C4-2B (cell line): ENCODE measurements at regions not wholly inside any gene's neighbourhood (a gene's known extent, or its start where the extent isn't known, plus 50 kb on each side); places are given as distances from the start of the nearest gene placed in this dataset.

Source experiments
- H3K27ac ChIP-seq: fragments of 450-650 bp; 2 replicates; pipeline ENCODE4 v1.5.1; 2017
- CTCF ChIP-seq: fragments of 450-650 bp; conservative IDR thresholded peaks from 2 replicates; pipeline ENCODE4 v1.5.1; 2017; ENCODE audit warnings: mild to moderate bottlenecking
- ZFX ChIP-seq: fragments of 450-650 bp; IDR thresholded peaks from 2 replicates; pipeline ENCODE4 v1.6.1; 2017

- H3K27ac ChIP-seq = no peak overlapping the region
- TF ChIP-seq ZFX (no peak), CTCF (no peak)
Measured at GRCh38 chr5:31122998-31123951, 70.2 kb upstream of the CDH6 start.

GRCh38 chr5:31121224-31121623 lies 72.3 kb upstream of the CDH6 start:
- TF ChIP-seq CTCF = no peak
- TF ChIP-seq ZFX = no peak
- no peak overlapping the region for H3K27ac ChIP-seq

- H3K27ac ChIP-seq = no peak overlapping the region
Measured at GRCh38 chr5:31120642-31120948, 72.9 kb upstream of the CDH6 start.

GRCh38 chr5:31119938-31120641 lies 73.4 kb upstream of the CDH6 start:
- TF ChIP-seq ZFX (no peak), CTCF (no peak)
- H3K27ac ChIP-seq = no peak overlapping the region

More at GRCh38 chr5:31120642-31120948, 72.9 kb upstream of the CDH6 start:
- TF ChIP-seq CTCF = no peak
- no peak for TF ChIP-seq ZFX

- TF ChIP-seq ZFX (no peak), CTCF (no peak)
- H3K27ac ChIP-seq = no peak overlapping the region
Measured at GRCh38 chr5:31116466-31117031, 76.9 kb upstream of the CDH6 start.

- no peak for TF ChIP-seq ZFX
- no peak for TF ChIP-seq CTCF
Measured at GRCh38 chr5:31114817-31115216, 78.7 kb upstream of the CDH6 start.

More at GRCh38 chr5:31114817-31115216, 78.7 kb upstream of the CDH6 start:
- no peak overlapping the region for H3K27ac ChIP-seq
